Spleen (tissue), 7 donors: ENCODE measurements at regions not wholly inside any gene's neighbourhood (a gene's known extent, or its start where the extent isn't known, plus 50 kb on each side); places are given as distances from the start of the nearest gene placed in this dataset.
"Not testable (repeated sequence)": the region's sequence is repeated elsewhere in the genome, so short reads cannot be mapped to it uniquely, and the experiment has no call there.

ENCODE experiments used
- POLR2A ChIP-seq, 3 donors: fragments of 450-650 bp; IDR thresholded peaks; one replicate each; pipeline ENCODE4 v1.5.1; 2017; ENCODE audit warnings: antibody characterized with exemption in 3 of 3, mild to moderate bottlenecking in 1 of 3
- POLR2AphosphoS5 ChIP-seq, 3 donors: sonication (generic); formaldehyde crosslinking; IDR thresholded peaks; one replicate each; pipeline ENCODE4 v1.5.1; 2017; ENCODE audit warnings: antibody characterized with exemption in 3 of 3
- TF ChIP-seq, protein P1 (sequence below), 11 experiments: fragments of 200-600 bp in 7 of 11; fragments of 450-650 bp in 4 of 11; sonication (generic) in 4 of 11; IDR thresholded peaks in 8 of 11; conservative IDR thresholded peaks in 3 of 11; 1 replicate in 7 of 11; 2 replicates in 4 of 11; pipeline versions ENCODE4 v1.4.0 to v1.8.0; 2016 to 2021; ENCODE audit warnings: antibody characterized with exemption in 11 of 11, inconsistent platforms in 4 of 11, mild to moderate bottlenecking in 1 of 11
- donor health status: DM: no; HTN: no; CAD: no; lungs with moderate emphysema.
- donor health status: DM: no; HTN: no; CAD: no.
- donor health status: DM: no; HTN: no; CAD: no.

DNA sequence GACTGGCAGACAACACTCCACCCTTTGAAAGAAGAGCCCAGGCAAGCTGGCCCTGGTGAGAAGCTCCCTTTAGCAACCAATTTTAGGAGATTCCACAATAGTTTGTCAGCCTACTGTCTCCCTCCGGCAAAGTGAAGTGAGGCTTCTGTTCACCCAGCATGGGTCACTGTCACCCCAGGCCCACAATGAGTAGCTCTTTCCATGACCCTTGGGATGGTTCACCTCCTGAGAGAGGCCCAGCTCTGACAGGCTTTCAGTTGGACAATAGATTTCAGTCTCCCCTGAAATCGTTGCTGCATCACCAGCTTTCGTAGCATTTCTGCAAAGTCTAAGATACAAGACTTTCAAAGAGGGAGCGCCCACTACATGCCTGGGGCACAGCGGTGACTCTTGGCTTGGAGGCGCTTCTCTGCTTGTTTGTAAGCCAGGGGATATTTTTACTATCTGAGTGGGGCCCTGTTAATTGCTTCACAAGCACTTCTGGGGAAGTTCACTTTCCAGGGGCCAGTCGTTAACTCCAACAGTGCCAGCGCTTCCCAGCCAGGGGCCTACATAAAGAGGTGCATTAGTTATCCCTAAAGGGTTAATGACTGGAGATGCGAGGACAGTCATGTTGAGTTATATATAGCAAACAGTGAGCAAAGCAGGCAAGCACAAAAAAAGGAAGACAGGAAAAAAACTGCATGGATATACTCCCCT, 255.7 kb downstream of the BCL2L11 start:
- TF ChIP-seq POLR2AphosphoS5, POLR2A (IDR thresholded peaks at IDR 0.05): not testable (repeated sequence)
- TF ChIP-seq, protein P1, sequence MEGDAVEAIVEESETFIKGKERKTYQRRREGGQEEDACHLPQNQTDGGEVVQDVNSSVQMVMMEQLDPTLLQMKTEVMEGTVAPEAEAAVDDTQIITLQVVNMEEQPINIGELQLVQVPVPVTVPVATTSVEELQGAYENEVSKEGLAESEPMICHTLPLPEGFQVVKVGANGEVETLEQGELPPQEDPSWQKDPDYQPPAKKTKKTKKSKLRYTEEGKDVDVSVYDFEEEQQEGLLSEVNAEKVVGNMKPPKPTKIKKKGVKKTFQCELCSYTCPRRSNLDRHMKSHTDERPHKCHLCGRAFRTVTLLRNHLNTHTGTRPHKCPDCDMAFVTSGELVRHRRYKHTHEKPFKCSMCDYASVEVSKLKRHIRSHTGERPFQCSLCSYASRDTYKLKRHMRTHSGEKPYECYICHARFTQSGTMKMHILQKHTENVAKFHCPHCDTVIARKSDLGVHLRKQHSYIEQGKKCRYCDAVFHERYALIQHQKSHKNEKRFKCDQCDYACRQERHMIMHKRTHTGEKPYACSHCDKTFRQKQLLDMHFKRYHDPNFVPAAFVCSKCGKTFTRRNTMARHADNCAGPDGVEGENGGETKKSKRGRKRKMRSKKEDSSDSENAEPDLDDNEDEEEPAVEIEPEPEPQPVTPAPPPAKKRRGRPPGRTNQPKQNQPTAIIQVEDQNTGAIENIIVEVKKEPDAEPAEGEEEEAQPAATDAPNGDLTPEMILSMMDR (IDR thresholded peaks at IDR 0.05 in 8 of 11, conservative IDR thresholded peaks at IDR 0.05 in 3 of 11): not testable (repeated sequence)
